ENCODE measurements at regions not wholly inside any gene's neighbourhood (a gene's known extent, or its start where the extent isn't known, plus 50 kb on each side); places are given as distances from the start of the nearest gene placed in this dataset.

- TF ChIP-seq ELK1 (IDR thresholded peaks at IDR 0.05; ENCODE audit: low read depth, low read length): no peak
- no peak for TF ChIP-seq MAFK (IDR thresholded peaks at IDR 0.05; ENCODE audit: partially characterized antibody)
- no peak for TF ChIP-seq E2F6 (IDR thresholded peaks at IDR 0.05; ENCODE audit: borderline replicate concordance, low read depth)
- no peak for TF ChIP-seq CHD4 (IDR thresholded peaks at IDR 0.05; ENCODE audit: borderline replicate concordance)
- no peak for TF ChIP-seq CEBPB (IDR thresholded peaks at IDR 0.05)
- no peak for TF ChIP-seq HOXB13 (CRISPR knock-in tag; IDR thresholded peaks at IDR 0.05; ENCODE audit: low read depth)
- TF ChIP-seq PHF8 (IDR thresholded peaks at IDR 0.05; ENCODE audit: borderline replicate concordance, low read depth): no peak
- TF ChIP-seq JUNB (IDR thresholded peaks at IDR 0.05): no peak
- TF ChIP-seq RNF2 (IDR thresholded peaks at IDR 0.05; ENCODE audit: borderline replicate concordance, low read depth): no peak
- no peak for TF ChIP-seq RFX5 (IDR thresholded peaks at IDR 0.05)
- TF ChIP-seq ZFP36 (IDR thresholded peaks at IDR 0.05; ENCODE audit: borderline replicate concordance, partially characterized antibody): no peak
- no peak for TF ChIP-seq EP300 (IDR thresholded peaks at IDR 0.05)
- no peak for TF ChIP-seq KDM1A (IDR thresholded peaks at IDR 0.05; ENCODE audit: low read depth)
- TF ChIP-seq HOXA7 (CRISPR knock-in tag; IDR thresholded peaks at IDR 0.05): no peak
- TF ChIP-seq RARB (CRISPR knock-in tag; IDR thresholded peaks at IDR 0.05): no peak
- TF ChIP-seq FOSL2 (IDR thresholded peaks at IDR 0.05): no peak
- no peak for TF ChIP-seq FOSL2 (CRISPR knock-in tag; IDR thresholded peaks at IDR 0.05)
- no peak for TF ChIP-seq MAZ (IDR thresholded peaks at IDR 0.05; ENCODE audit: borderline replicate concordance, low read depth, low read length)
- TF ChIP-seq SMC3 (IDR thresholded peaks at IDR 0.05): no peak
- TF ChIP-seq CHD2 (IDR thresholded peaks at IDR 0.05; ENCODE audit: low read length, partially characterized antibody): no peak
- no peak for TF ChIP-seq USF2 (IDR thresholded peaks at IDR 0.05)
- no peak for FAIRE-seq
- POLR2A ChIA-PET: no interaction called here
Measured at GRCh38 chr2:8520791-8521344, 161.0 kb upstream of the ID2 start.

GRCh38 chr2:8522687-8523086 is 159.2 kb upstream of the ID2 start:
- no peak overlapping the region for H3K27ac ChIP-seq
- FAIRE-seq (no peak), DNase-seq (ENCODE audit: low read depth in 1 of 2, low spot score in 1 of 2) (no peak), ATAC-seq (no peak)
- no peak overlapping the region for H3K4me3 ChIP-seq
- CTCF ChIA-PET: interaction anchor here (0.6 to 1.3 kb wide), 4 partner anchors 9 to 400 kb away, joined by 3 to 4 read pairs (median 3); no protein-coding TSS in a partner anchor
- POLR2A ChIA-PET: no interaction called here
- H3K4me1 ChIP-seq: no peaks in the 10 kb centered on the region
- no peak overlapping the region for H3K4me2 ChIP-seq
- no peak for TF ChIP-seq CTCF (IDR thresholded peaks at IDR 0.05)
- TF ChIP-seq HES2 (IDR thresholded peaks at IDR 0.05): no peak
- no peak for TF ChIP-seq HMGXB4 (CRISPR knock-in tag; IDR thresholded peaks at IDR 0.05; ENCODE audit: borderline replicate concordance)
- TF ChIP-seq CBX8 (IDR thresholded peaks at IDR 0.05): no peak
- no peak for TF ChIP-seq HDAC2 (IDR thresholded peaks at IDR 0.05)
- no peaks in the 10 kb centered on the region for H3K9me3 ChIP-seq
- 80% methylated on average over 2 of the region's 2 CpGs for WGBS (ENCODE audit: missing lambda C conversion rate)

More at GRCh38 chr2:8520791-8521344, 161.0 kb upstream of the ID2 start:
- DNase-seq (ENCODE audit: low read depth in 1 of 2, low spot score in 1 of 2): no peak
- no peaks in the 10 kb centered on the region for H3K4me1 ChIP-seq
- H3K4me3 ChIP-seq: no peak overlapping the region
- ATAC-seq: no peak
- 71% methylated on average over 5 of the region's 5 CpGs for WGBS (ENCODE audit: missing lambda C conversion rate)
- H3K4me2 ChIP-seq: no peak overlapping the region
- H3K9me3 ChIP-seq: no peaks in the 10 kb centered on the region
- CTCF ChIA-PET: interaction anchor here (1.0 kb wide), 1 partner anchor 29 kb away, joined by 3 read pairs; no protein-coding TSS in a partner anchor
- H3K27ac ChIP-seq: no peak overlapping the region
